ENCODE measurements at regions not wholly inside any gene's neighbourhood (a gene's known extent, or its start where the extent isn't known, plus 50 kb on each side); places are given as distances from the start of the nearest gene placed in this dataset.

- TF ChIP-seq FOXP4 (CRISPR knock-in tag; IDR thresholded peaks at IDR 0.05) (no peak), PRMT3 (CRISPR knock-in tag; IDR thresholded peaks at IDR 0.05; ENCODE audit: borderline replicate concordance, low read depth) (no peak), ZNF24 (IDR thresholded peaks at IDR 0.05) (no peak), ZNF83 (CRISPR knock-in tag; IDR thresholded peaks at IDR 0.05; ENCODE audit: borderline replicate concordance) (no peak), ZNF784 (CRISPR knock-in tag; IDR thresholded peaks at IDR 0.05; ENCODE audit: borderline replicate concordance) (no peak), SYNCRIP (IDR thresholded peaks at IDR 0.05; ENCODE audit: insufficient read depth, low read depth, low read length) (no peak), HINFP (CRISPR knock-in tag; IDR thresholded peaks at IDR 0.05; ENCODE audit: low read depth) (no peak), ZNF800 (CRISPR knock-in tag; IDR thresholded peaks at IDR 0.05) (peak; percentile 63; the same call in 1 of the 2 replicates), ATF6 (CRISPR knock-in tag; conservative IDR thresholded peaks at IDR 0.05) (no peak), ZNF562 (CRISPR knock-in tag; IDR thresholded peaks at IDR 0.05; ENCODE audit: borderline replicate concordance) (no peak), SNAPC2 (CRISPR knock-in tag; IDR thresholded peaks at IDR 0.05) (no peak), ARNTL (CRISPR knock-in tag; IDR thresholded peaks at IDR 0.05) (no peak), ZNF33B (CRISPR knock-in tag; IDR thresholded peaks at IDR 0.05) (no peak), ZBTB20 (CRISPR knock-in tag; IDR thresholded peaks at IDR 0.05; ENCODE audit: borderline replicate concordance, low read depth) (no peak), ZNF704 (CRISPR knock-in tag; IDR thresholded peaks at IDR 0.05; ENCODE audit: borderline replicate concordance) (no peak), GABPA (IDR thresholded peaks at IDR 0.05; ENCODE audit: low read depth, low read length) (no peak), GABPA (CRISPR knock-in tag; IDR thresholded peaks at IDR 0.05; ENCODE audit: low read depth) (peak; percentile 50)
Observed at GRCh38 chr16:29321585-29321984, 84.9 kb downstream of the NPIPB11 start (continued).

All from HepG2 (cell line).